Kidney tubule cell (primary cell): ENCODE measurements at regions not wholly inside any gene's neighbourhood (a gene's known extent, or its start where the extent isn't known, plus 50 kb on each side); places are given as distances from the start of the nearest gene placed in this dataset.
"Not testable (repeated sequence)": the region's sequence is repeated elsewhere in the genome, so short reads cannot be mapped to it uniquely, and the experiment has no call there.

ENCODE experiments used
- DNase-seq: peaks from one replicate; pipeline ENCODE4 v3.0.0-alpha.2; 2018; ENCODE audit warnings: low spot score

- DNase-seq, result no peak
These were observed 294.9 kb upstream of the MAGEC2 start for GRCh38 chrX:142499992-142500391.

- no peak for DNase-seq
These were observed 278.9 kb upstream of the MAGEC2 start for GRCh38 chrX:142483965-142484364.

- no peak for DNase-seq
These were observed 241.3 kb upstream of the MAGEC2 start for GRCh38 chrX:142446349-142446748.

- peak; percentile 4 for DNase-seq
These were observed 223.8 kb upstream of the MAGEC2 start for GRCh38 chrX:142428916-142429315.

- not testable (repeated sequence) for DNase-seq
These were observed 185.9 kb upstream of the MAGEC2 start for GRCh38 chrX:142390998-142391397.

GRCh38 chrX:142363501-142363900 lies 158.4 kb upstream of the MAGEC2 start:
- no peak for DNase-seq

- no peak for DNase-seq
These were observed 154.2 kb upstream of the MAGEC2 start for GRCh38 chrX:142359331-142359730.

- DNase-seq, result no peak
These were observed 122.1 kb upstream of the MAGEC2 start for GRCh38 chrX:142327182-142327581.

GRCh38 chrX:142312591-142312990 lies 107.5 kb upstream of the MAGEC2 start:
- DNase-seq, result no peak

- no peak for DNase-seq
These were observed 94.3 kb upstream of the MAGEC2 start for GRCh38 chrX:142299406-142299805.

GRCh38 chrX:142296421-142296820 lies 91.3 kb upstream of the MAGEC2 start:
- no peak for DNase-seq

- no peak for DNase-seq
These were observed 90.1 kb upstream of the MAGEC2 start for GRCh38 chrX:142295190-142295589.

- DNase-seq, result not testable (repeated sequence)
These were observed 65.1 kb upstream of the MAGEC2 start for GRCh38 chrX:142270166-142270565.

GRCh38 chrX:142266417-142266816 lies 61.3 kb upstream of the MAGEC2 start:
- DNase-seq, result no peak

GRCh38 chrX:142265549-142265948 lies 60.5 kb upstream of the MAGEC2 start:
- not testable (repeated sequence) for DNase-seq

- no peak for DNase-seq
These were observed 51.8 kb upstream of the MAGEC2 start for GRCh38 chrX:142256935-142257334.
